Muscle layer of colon (tissue), 2 donors: ENCODE measurements at regions not wholly inside any gene's neighbourhood (a gene's known extent, or its start where the extent isn't known, plus 50 kb on each side); places are given as distances from the start of the nearest gene placed in this dataset.

ENCODE experiments used
- H3K27ac ChIP-seq: one replicate; pipeline ENCODE4 v1.7.0; 2013; ENCODE audit warnings: low read depth, mild to moderate bottlenecking, low read length, moderate library complexity
- H3K27me3 ChIP-seq, 2 donors: one replicate each; pipeline ENCODE4 v1.7.0; 2013; ENCODE audit warnings: low read length in 2 of 2, mild to moderate bottlenecking in 2 of 2; ENCODE audit not compliant: insufficient read depth in 2 of 2, control insufficient read depth in 1 of 2
- H3K36me3 ChIP-seq: one replicate; pipeline ENCODE4 v1.7.0; 2013; ENCODE audit warnings: mild to moderate bottlenecking, low read length; ENCODE audit not compliant: insufficient read depth
- H3K4me1 ChIP-seq: one replicate; pipeline ENCODE4 v1.7.0; 2013; ENCODE audit warnings: mild to moderate bottlenecking, low read length; ENCODE audit not compliant: insufficient read depth
- H3K4me3 ChIP-seq, 2 donors: one replicate each; pipeline ENCODE4 v1.7.0; 2013; ENCODE audit warnings: low read length in 2 of 2, low read depth in 1 of 2, mild to moderate bottlenecking in 1 of 2, moderate library complexity in 1 of 2
- H3K9ac ChIP-seq: one replicate; pipeline ENCODE4 v1.7.0; 2013; ENCODE audit warnings: low read length
- H3K9me3 ChIP-seq: one replicate; pipeline ENCODE4 v1.7.0; 2013; ENCODE audit warnings: mild to moderate bottlenecking, low read length
- donor health status: abdominal sarcoma.
- donor health status: Adenocarcinoma of cecum.

DNA sequence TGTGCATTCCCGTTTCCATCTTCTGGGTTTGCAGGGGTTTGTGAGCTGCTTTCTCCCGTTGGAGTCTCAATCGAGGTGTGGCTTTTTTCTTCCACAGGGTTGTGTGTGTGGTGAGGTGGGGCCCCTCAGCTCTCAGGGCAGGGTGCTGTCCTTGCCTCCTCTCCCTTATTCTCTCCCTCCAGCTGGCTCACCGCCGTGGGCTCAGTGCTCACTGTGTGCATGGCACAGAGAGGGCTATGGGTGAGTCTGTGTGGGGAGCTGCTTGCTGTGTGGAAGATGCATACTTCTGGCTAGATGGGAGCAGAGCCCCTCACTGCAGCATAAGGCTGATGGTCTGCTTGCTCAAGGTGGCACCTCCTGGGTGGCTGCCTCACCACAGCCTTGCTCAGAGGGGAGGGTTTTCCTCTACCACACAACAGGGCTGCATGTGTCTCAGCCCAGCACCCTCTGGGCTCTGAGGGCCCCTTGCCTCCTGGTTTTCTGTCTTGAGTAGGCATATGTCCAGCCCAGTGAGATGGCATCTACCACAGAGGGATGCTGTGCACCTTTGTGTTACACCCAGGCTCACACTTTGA lies 203.1 kb upstream of the B3GAT1 start:
- H3K36me3 ChIP-seq: no peaks in the 10 kb centered on the region
- no peak overlapping the region for H3K4me3 ChIP-seq
- no peak overlapping the region for H3K9ac ChIP-seq
- H3K27me3 ChIP-seq: no peaks in the 10 kb centered on the region
- H3K4me1 ChIP-seq: no peaks in the 10 kb centered on the region
- no peak overlapping the region for H3K27ac ChIP-seq
- no peaks in the 10 kb centered on the region for H3K9me3 ChIP-seq

DNA sequence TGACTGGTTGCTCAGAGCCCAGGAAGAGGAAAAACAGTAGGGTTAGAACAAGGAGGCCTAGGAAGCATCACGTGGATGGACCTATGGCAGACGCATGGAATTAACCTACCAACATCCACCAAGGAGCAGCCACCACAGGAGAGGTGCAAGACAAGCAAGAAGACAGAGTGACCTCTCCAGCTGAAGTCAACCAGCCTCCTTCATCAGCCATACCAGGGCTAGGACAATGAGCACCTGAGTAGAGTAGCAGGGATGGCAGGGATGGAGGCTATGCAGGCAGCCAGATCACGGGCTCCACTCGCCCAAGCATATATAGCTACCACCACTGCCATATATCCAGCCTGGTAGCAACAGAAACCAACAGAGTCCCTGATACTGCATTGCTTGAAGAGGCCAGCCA lies 202.1 kb upstream of the B3GAT1 start:
- Histone ChIP-seq H3K27ac (no peak overlapping the region), H3K4me1 (no peaks in the 10 kb centered on the region), H3K9ac (no peak overlapping the region), H3K9me3 (no peaks in the 10 kb centered on the region), H3K36me3 (no peaks in the 10 kb centered on the region), H3K4me3 (no peak overlapping the region), H3K27me3 (no peaks in the 10 kb centered on the region)

DNA sequence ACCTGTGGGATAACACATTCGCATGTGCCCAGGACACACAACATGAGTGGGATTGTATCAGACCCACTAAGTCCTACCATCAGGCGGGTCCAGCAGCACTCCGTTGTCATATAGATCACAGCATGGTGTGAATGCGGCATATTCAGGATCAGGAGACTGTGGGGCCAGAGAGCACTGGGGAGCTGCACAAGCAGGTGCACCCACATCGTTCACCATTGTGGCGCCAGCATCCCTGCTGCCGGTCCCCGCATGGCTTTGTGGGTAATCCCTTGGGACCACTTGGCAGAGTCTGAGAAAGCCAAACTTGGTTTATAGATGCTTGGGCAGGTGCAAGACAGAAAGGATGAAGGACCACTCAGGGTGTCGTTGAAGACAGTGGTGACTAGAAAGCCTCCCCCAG lies 201.6 kb upstream of the B3GAT1 start:
- no peaks in the 10 kb centered on the region for H3K4me1 ChIP-seq
- H3K27me3 ChIP-seq: no peaks in the 10 kb centered on the region

DNA sequence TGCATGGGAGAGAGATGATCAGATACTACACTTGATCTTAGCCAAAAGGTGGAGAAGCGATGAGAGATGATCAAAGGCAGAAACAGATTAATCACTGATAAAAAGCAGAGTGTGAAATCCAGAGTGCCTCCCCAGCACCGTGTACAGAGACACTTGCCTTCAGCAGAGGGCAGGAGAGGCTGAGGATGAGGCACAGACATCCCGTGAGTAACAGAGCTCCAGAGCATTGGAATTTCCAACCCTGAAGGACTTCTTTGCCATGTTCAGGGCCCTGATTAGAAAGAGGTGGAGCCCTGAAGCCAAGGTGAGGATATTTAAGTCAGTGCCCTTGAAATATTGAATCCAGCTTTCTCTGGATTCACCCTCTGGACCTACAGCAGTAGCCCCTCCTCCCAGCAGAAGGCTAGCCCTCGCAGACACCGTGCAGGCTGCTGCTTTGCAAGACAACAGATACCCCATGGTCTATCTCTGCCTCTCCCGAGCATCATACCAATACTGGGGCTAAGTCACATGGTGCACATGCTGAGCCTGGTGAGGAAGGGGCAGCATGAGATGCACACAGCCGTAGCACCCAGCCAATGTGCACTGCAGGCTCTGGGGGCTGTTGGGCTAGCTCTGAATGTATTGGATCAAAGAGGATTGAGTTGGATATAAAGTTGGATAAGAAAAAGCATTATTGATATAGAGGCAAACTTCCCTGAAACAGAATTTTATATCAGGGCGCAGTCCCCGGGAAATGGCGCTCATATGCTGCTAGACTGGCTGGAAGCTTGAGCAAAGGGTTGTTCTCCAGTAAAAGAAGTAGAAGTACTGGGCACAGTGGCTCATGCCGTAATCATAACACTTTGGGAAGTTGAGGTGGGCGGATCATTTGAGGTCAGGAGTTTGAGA lies 200.3 kb upstream of the B3GAT1 start:
- Histone ChIP-seq H3K27me3 (no peaks in the 10 kb centered on the region), H3K4me3 (no peak overlapping the region), H3K9me3 (no peaks in the 10 kb centered on the region), H3K27ac (no peak overlapping the region), H3K4me1 (no peaks in the 10 kb centered on the region), H3K9ac (no peak overlapping the region), H3K36me3 (no peaks in the 10 kb centered on the region)

More for the DNA sequence above, 201.6 kb upstream of the B3GAT1 start:
- Histone ChIP-seq H3K4me3 (no peak overlapping the region), H3K36me3 (no peaks in the 10 kb centered on the region), H3K9me3 (no peaks in the 10 kb centered on the region), H3K27ac (no peak overlapping the region), H3K9ac (no peak overlapping the region)

DNA sequence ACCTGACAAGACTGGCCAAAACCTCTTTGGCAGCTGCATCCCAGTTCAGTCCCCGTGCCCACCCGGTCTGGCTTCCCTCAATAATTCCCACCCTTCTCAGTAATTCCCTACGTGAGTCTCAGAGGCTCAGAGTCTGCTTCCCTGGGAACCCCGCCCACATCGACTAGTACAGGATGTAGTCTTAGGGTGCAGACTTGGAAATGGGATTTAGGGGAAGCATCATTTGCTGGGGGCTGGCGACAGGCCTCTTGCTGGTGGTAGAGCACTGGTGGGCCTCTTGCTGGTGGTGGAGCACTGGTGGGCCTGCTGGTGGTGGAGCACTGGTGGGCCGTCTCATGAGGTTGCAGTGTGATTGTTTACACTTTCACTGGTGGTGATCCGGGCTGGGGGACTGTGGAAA lies 199.5 kb upstream of the B3GAT1 start:
- no peak overlapping the region for H3K4me3 ChIP-seq
- no peaks in the 10 kb centered on the region for H3K27me3 ChIP-seq
- H3K9me3 ChIP-seq: no peaks in the 10 kb centered on the region
- H3K9ac ChIP-seq: no peak overlapping the region
- no peaks in the 10 kb centered on the region for H3K36me3 ChIP-seq
- no peaks in the 10 kb centered on the region for H3K4me1 ChIP-seq
- no peak overlapping the region for H3K27ac ChIP-seq

DNA sequence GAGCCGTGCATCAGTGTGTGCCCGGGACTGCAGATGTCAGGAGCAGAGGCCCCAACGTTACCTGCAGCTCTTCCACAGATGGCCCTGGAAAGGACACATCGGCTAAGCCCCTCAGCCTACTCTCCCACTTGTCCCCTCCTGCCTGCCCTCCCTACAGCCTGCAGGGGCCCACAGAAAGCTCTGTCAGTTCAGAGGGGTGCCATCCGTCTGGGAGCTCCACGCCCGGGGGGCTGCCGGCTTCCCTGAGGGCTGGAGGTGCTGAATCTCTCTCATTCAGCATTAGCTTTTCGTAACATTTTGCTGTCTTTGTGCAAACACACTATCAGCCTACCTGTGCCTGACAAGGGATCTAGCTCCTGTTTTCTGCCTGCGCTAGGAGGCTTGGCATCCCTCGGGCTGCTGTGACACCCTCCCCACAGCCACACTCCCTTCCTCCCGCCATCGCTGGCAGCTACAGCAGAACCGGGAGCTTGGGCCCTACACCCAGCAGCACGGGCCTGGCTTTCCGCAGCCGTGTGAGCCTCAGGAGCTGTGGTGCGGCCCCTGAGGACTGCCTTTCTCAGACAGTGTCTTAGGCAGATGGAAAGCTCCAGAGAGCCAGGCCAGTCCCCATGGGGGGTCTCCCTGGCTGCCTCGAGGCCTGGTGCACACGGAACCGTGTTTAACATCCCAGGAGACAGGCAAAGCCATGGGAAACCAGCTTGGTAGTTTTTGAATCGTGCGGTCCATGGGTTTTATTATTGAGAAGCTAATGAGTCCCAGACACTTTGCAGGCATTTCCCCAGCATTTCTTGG lies 198.3 kb upstream of the B3GAT1 start:
- no peak overlapping the region for H3K4me3 ChIP-seq
- H3K9ac ChIP-seq: no peak overlapping the region
- H3K4me1 ChIP-seq: no peaks in the 10 kb centered on the region
- H3K9me3 ChIP-seq: no peaks in the 10 kb centered on the region
- H3K27ac ChIP-seq: no peak overlapping the region
- no peaks in the 10 kb centered on the region for H3K36me3 ChIP-seq
- H3K27me3 ChIP-seq: no peaks in the 10 kb centered on the region

DNA sequence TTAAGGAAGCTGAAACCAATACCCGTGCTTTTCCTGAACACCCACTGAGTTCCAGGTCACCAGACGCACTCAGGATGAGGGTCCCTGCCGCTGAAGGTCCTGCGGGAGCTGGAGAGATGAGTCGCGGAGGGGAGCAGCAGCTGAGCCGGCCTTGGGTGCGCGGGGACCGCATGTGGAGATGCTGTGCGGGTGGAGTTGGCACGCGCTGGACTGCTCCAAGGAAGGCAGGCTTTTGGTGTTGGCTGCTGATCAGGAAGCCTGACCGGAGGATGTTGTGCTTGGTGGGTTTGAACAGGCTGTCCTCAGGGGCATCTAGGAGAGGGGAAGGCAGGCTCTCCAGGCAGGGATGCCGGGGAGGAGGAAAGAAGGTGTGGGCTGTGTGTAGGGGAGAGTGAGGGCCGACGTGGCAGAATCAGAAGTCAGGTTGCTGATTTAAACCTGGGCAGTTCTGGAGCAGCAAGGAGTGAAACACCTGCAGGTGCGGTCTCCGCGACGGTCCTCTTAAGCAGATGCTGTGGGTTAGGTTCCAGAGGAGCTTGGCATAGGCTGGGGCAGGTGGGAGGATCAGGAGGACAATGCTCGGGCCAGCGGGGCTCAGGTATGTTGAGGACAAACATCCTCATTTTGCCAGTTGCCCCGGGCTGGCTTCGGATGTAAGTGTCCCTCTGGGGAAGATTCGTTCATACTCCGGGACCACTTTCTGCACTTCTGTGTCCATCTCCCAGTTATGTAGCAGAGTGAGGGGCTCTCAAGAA lies 197.5 kb upstream of the B3GAT1 start:
- Histone ChIP-seq H3K9ac (no peak overlapping the region), H3K36me3 (no peaks in the 10 kb centered on the region), H3K4me1 (no peaks in the 10 kb centered on the region), H3K27me3 (no peaks in the 10 kb centered on the region), H3K9me3 (no peaks in the 10 kb centered on the region), H3K27ac (no peak overlapping the region), H3K4me3 (no peak overlapping the region)

DNA sequence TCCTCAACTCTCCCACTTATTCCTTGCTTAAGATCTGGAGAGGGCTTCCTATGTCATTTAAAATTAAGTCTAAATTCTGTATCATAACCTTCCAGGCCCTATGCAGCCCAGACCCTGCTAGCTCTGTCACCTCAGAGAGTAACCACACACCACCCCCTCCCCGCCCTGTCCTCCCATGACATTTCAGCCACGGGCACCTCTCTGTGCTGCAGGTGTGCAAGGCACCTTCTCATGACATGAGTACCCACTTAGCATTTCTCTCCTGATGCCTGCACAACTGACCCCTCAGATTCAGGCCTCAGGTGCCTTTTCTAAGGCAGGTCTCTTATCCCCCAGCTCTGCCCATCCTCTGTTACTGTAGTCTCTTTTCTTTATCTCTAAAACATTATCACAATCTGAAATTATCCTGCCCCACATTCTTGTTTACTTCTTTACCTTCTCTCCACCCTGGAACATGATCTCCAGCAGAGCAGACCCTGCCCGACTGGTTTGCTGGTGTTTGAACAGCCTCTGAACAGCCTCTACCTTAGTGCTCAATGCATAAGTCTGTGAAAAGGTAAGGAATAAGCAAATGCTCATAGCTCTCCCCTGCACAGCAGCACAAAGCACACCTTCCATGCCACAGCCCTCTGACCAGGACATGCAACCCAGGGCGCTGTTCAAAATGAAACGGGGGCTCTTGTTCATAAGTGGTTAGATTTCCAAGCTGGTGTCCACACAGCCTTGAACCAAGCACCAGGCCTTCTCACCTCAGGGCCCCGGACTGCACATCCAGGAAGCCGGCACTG lies 196.1 kb upstream of the B3GAT1 start:
- no peak overlapping the region for H3K9ac ChIP-seq
- H3K27ac ChIP-seq: no peak overlapping the region
- no peaks in the 10 kb centered on the region for H3K27me3 ChIP-seq
- H3K9me3 ChIP-seq: no peaks in the 10 kb centered on the region
- no peak overlapping the region for H3K4me3 ChIP-seq
- H3K36me3 ChIP-seq: no peaks in the 10 kb centered on the region
- H3K4me1 ChIP-seq: no peaks in the 10 kb centered on the region

DNA sequence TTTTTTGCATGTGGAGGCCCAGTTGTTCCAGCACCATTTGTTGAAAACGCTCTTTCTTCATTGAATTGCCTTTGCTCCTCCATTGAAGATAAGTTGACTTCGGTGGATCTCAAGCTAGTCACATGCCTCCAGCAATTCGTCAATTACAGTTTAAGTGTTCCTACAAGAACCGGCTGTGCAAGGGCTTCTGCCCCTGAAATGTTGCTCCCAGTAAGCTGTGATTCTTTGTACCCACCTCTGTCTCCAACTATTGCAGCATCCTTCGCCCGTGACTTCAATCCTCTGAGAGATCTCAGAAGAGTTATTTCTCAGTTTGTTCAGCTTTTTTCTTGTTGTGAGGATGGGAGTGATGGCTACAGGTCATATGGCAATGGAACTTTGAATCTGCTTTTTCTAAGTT lies 194.2 kb upstream of the B3GAT1 start:
- H3K9me3 ChIP-seq: no peaks in the 10 kb centered on the region
- H3K27ac ChIP-seq: no peak overlapping the region
- no peak overlapping the region for H3K4me3 ChIP-seq
- H3K4me1 ChIP-seq: no peaks in the 10 kb centered on the region
- H3K9ac ChIP-seq: no peak overlapping the region
- H3K36me3 ChIP-seq: no peaks in the 10 kb centered on the region
- no peaks in the 10 kb centered on the region for H3K27me3 ChIP-seq

DNA sequence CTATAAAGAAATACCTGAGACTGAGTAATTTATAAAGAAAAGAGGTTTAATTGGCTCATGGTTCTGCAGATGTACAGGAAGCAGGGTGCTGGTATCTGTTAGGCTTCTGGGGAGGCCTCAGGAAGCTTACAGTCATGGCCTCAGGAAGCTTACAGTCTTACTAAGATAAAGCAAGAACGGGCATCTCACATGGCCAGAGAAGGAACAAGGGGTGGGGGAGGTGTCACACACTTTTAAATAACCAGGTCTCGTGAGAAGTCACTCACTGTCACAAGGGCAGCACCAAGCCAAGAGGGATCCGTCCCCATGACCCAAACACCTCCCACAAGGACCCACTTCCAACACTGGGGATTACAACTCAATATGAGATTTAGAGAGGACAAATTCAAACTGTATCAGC lies 192.8 kb upstream of the B3GAT1 start:
- no peak overlapping the region for H3K4me3 ChIP-seq
- no peak overlapping the region for H3K9ac ChIP-seq
- H3K27ac ChIP-seq: no peak overlapping the region
- no peaks in the 10 kb centered on the region for H3K9me3 ChIP-seq
- no peaks in the 10 kb centered on the region for H3K4me1 ChIP-seq
- H3K36me3 ChIP-seq: no peaks in the 10 kb centered on the region
- H3K27me3 ChIP-seq: no peaks in the 10 kb centered on the region
